HUES64 (cell line): ENCODE measurements at regions not wholly inside any gene's neighbourhood (a gene's known extent, or its start where the extent isn't known, plus 50 kb on each side); places are given as distances from the start of the nearest gene placed in this dataset.

ENCODE experiments used
- H3K27ac ChIP-seq: 2 replicates; pipeline ENCODE4 v1.7.0; 2013; ENCODE audit warnings: low read depth, low read length, inconsistent platforms
- H3K27me3 ChIP-seq: 2 replicates; pipeline ENCODE4 v1.6.1; 2013; ENCODE audit warnings: mild to moderate bottlenecking, low read length; ENCODE audit not compliant: insufficient read depth
- H3K36me3 ChIP-seq: 2 replicates; pipeline ENCODE4 v1.6.1; 2013; ENCODE audit warnings: mild to moderate bottlenecking, low read length; ENCODE audit not compliant: insufficient read depth
- H3K4me1 ChIP-seq: 2 replicates; pipeline ENCODE4 v1.6.1; 2013; ENCODE audit warnings: mild to moderate bottlenecking, low read length, moderate library complexity; ENCODE audit not compliant: insufficient read depth
- H3K4me3 ChIP-seq: 2 replicates; pipeline ENCODE4 v1.5.1; 2013; ENCODE audit warnings: mild to moderate bottlenecking, low read length, moderate library complexity
- H3K9ac ChIP-seq: 2 replicates; pipeline ENCODE4 v1.6.1; 2013; ENCODE audit warnings: mild to moderate bottlenecking, low read depth, low read length
- H3K9me3 ChIP-seq: 2 replicates; pipeline ENCODE4 v1.6.1; 2013; ENCODE audit warnings: low read depth, low read length; ENCODE audit not compliant: insufficient read depth
- WGBS: fragments of 150-250, 120-280 bp; methylation state at CpG from one replicate; pipeline ENCODE4 v1.1.7; 2013; ENCODE audit warnings: missing lambda C conversion rate; 5-methylcytosine and 5-hydroxymethylcytosine counted together

DNA sequence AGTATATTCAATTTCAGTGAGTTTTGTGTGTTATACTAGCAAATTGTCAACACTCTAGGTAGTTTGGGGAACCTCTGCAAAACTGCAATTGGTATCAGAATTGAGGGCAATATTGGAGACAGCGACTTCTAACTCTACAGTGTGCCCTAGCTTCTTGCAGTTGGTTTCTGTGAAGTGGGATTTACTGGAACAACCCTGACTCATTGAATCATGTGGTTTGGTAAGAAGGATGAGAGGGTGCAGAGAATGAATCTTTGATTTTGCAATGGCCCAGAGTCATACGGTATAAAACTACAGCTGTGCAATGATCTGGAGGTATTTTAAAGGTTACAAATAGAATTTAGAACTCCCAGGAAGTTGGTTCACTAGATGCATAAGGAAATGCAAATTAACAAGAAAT lies 129.1 kb upstream of the PPP1R3A start:
- Histone ChIP-seq H3K36me3 (no peaks in the 10 kb centered on the region), H3K27ac (no peak overlapping the region), H3K27me3 (no peaks in the 10 kb centered on the region), H3K4me3 (no peak overlapping the region), H3K4me1 (no peaks in the 10 kb centered on the region), H3K9ac (no peak overlapping the region), H3K9me3 (no peaks in the 10 kb centered on the region)
- 96% methylated on average over 2 of the region's 2 CpGs for WGBS

GRCh38 chr7:114033475-114033874 lies 114.7 kb upstream of the PPP1R3A start:
- Histone ChIP-seq H3K9me3 (no peaks in the 10 kb centered on the region), H3K36me3 (no peaks in the 10 kb centered on the region), H3K4me1 (no peaks in the 10 kb centered on the region), H3K9ac (no peak overlapping the region), H3K27ac (no peak overlapping the region), H3K27me3 (no peaks in the 10 kb centered on the region), H3K4me3 (no peak overlapping the region)
- WGBS, result 100% methylated on average over 2 of the region's 2 CpGs

DNA sequence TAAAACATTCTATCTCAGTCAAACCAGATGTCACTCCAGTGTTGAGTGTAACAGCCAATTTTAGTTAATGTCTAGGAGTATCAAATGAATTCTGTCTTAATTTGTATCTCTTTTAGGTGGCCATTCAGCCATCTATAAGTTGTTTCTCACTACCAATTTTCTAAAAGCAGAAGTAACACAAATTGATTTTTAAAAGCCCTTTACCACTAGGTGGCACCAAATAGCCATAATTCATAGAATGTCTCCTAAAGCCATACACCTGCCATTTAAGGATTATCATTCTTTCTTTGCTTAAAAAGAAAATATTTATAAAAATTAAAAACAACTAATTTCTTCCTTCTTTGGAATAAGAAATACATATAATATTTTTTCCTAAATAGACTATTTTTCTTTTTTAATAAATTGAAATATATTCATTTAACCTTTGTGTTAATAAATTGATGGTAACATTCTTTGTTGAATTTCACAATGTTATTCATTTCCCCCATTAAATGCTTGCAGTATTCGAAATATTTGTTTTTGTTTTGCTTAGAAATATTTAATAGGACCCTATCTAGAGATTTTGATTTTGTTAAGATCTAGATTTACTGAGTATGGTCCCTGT lies 107.8 kb upstream of the PPP1R3A start:
- Histone ChIP-seq H3K9ac (no peak overlapping the region), H3K9me3 (no peaks in the 10 kb centered on the region), H3K4me3 (no peak overlapping the region), H3K27ac (no peak overlapping the region), H3K27me3 (no peaks in the 10 kb centered on the region), H3K36me3 (no peaks in the 10 kb centered on the region), H3K4me1 (no peaks in the 10 kb centered on the region)
- no CpG with 5 or more reads among the region's 1 CpG for WGBS

DNA sequence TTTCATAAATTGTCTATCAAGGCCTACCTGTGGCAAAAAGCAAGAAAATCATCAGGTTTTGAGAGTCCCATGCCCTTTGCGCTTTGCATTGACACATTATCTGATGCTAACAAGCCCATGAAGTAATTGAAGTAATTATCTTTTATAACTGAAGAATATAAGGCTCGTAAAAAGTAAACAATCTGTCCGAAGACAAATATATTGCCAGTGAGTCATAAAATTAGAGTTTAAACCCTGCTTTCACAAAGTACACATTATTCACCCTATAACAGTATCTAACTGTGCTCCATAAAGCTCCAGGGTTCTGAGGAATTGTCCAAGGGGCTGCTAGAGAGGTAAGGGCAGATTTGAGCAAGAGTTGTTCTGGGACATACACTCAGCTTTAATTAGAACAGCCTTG lies 102.3 kb upstream of the PPP1R3A start:
- Histone ChIP-seq H3K9ac (no peak overlapping the region), H3K4me1 (no peaks in the 10 kb centered on the region), H3K36me3 (no peaks in the 10 kb centered on the region), H3K27ac (no peak overlapping the region), H3K4me3 (no peak overlapping the region), H3K27me3 (no peaks in the 10 kb centered on the region), H3K9me3 (no peaks in the 10 kb centered on the region)
- 93% methylated on average over 3 of the region's 3 CpGs for WGBS

DNA sequence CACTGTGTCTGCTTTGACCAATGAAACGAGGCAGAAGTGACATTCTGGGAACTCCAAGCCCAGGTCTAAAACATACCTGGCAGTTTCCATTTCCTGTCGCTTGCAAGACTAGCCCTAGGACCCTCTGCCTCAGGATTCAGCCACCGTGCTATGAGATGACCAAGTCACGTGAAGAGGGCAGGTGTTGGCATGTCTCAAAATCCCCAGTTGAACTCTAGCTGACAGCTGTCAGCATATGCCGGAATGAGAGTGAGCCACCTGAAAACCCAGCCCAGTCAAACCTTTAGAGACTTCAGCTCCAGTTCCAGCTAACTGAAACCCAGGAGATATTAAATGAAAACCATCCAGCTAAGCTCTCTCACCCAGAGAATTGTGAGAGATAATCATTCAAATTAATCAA lies 89.9 kb upstream of the PPP1R3A start:
- Histone ChIP-seq H3K4me3 (no peak overlapping the region), H3K36me3 (no peaks in the 10 kb centered on the region), H3K9me3 (no peaks in the 10 kb centered on the region), H3K4me1 (no peaks in the 10 kb centered on the region), H3K9ac (no peak overlapping the region), H3K27ac (no peak overlapping the region), H3K27me3 (no peaks in the 10 kb centered on the region)
- 83% methylated on average over 5 of the region's 5 CpGs for WGBS

DNA sequence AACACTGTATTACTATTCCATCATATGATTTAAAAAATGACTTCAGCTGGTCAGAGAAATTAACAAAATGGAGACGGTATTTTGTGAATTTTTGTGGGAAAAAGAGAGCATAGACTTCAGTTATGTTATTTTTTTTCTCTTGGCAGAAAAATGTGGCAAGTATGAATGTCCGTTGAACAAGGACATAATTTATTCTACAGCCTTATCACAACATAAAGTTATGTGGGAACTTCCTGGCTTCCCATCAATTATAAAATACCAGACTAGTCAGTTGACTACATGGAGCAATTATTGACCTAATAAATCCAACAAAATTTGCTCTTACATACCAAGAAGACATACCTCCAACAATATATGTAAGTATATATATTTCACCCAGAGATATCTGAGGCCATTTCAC lies 88.6 kb upstream of the PPP1R3A start:
- no peak overlapping the region for H3K4me3 ChIP-seq
- no peaks in the 10 kb centered on the region for H3K36me3 ChIP-seq
- no peaks in the 10 kb centered on the region for H3K9me3 ChIP-seq
- 94% methylated on average over 2 of the region's 2 CpGs for WGBS
- no peak overlapping the region for H3K27ac ChIP-seq
- H3K27me3 ChIP-seq, result no peaks in the 10 kb centered on the region
- H3K4me1 ChIP-seq, result no peaks in the 10 kb centered on the region
- H3K9ac ChIP-seq, result no peak overlapping the region

GRCh38 chr7:113998934-113999333 lies 80.1 kb upstream of the PPP1R3A start:
- Histone ChIP-seq H3K9ac (no peak overlapping the region), H3K27ac (no peak overlapping the region), H3K4me1 (no peaks in the 10 kb centered on the region), H3K9me3 (peaks cover 3% of the 10 kb centered on the region; the same call in 1 of the 2 replicates), H3K27me3 (no peaks in the 10 kb centered on the region), H3K36me3 (no peaks in the 10 kb centered on the region), H3K4me3 (no peak overlapping the region)

- no peaks in the 10 kb centered on the region for H3K36me3 ChIP-seq
- 77% methylated on average over 3 of the region's 4 CpGs for WGBS
- peaks cover 3% of the 10 kb centered on the region; the same call in 1 of the 2 replicates for H3K9me3 ChIP-seq
- no peaks in the 10 kb centered on the region for H3K27me3 ChIP-seq
- no peak overlapping the region for H3K27ac ChIP-seq
- H3K4me3 ChIP-seq, result no peak overlapping the region
- H3K4me1 ChIP-seq, result no peaks in the 10 kb centered on the region
- H3K9ac ChIP-seq, result no peak overlapping the region
These were observed 77.6 kb upstream of the PPP1R3A start for GRCh38 chr7:113996405-113996804.

- Histone ChIP-seq H3K9ac (no peak overlapping the region), H3K4me3 (no peak overlapping the region), H3K27me3 (no peaks in the 10 kb centered on the region; the same call in 1 of the 2 replicates), H3K36me3 (no peaks in the 10 kb centered on the region), H3K27ac (no peak overlapping the region), H3K4me1 (no peaks in the 10 kb centered on the region), H3K9me3 (no peaks in the 10 kb centered on the region)
- no CpG with 5 or more reads among the region's 2 CpGs for WGBS
These were observed 67.4 kb upstream of the PPP1R3A start for GRCh38 chr7:113986216-113986615.

GRCh38 chr7:113976508-113976907 lies 57.7 kb upstream of the PPP1R3A start:
- no peak overlapping the region for H3K9ac ChIP-seq
- no peaks in the 10 kb centered on the region for H3K4me1 ChIP-seq
- 94% methylated on average over 2 of the region's 4 CpGs for WGBS
- H3K4me3 ChIP-seq, result no peak overlapping the region
- no peaks in the 10 kb centered on the region for H3K36me3 ChIP-seq
- H3K27ac ChIP-seq, result no peak overlapping the region
- H3K9me3 ChIP-seq, result no peaks in the 10 kb centered on the region
- no peaks in the 10 kb centered on the region for H3K27me3 ChIP-seq

DNA sequence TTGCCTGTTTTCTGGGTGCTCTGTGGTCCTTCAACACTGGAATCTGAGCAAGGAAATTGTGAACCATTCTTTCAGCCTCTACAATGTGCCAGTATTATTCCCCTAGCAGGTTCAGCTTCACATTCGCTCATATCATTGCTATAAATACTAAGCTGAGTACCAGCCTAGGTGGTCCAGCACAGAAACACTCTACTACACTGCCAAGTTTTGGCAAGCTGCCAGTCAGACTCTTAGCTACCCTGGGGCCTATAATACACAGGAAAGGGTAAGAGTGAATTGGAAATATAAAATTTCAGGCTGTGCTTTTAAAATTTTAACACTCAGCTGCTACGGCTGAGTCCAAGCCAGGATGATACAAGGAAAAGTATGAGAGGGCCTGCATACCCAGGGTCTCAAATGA lies 49.9 kb upstream of the PPP1R3A start:
- 50% methylated on average over 2 of the region's 2 CpGs for WGBS

More for the DNA sequence above, 49.9 kb upstream of the PPP1R3A start:
- Histone ChIP-seq H3K27ac (no peak overlapping the region), H3K4me1 (no peaks in the 10 kb centered on the region), H3K4me3 (no peak overlapping the region), H3K36me3 (no peaks in the 10 kb centered on the region), H3K9ac (no peak overlapping the region), H3K9me3 (no peaks in the 10 kb centered on the region), H3K27me3 (no peaks in the 10 kb centered on the region)
